Activated B cell treated with CpG ODN at 0.5 μM for 24 hours (primary cell): ENCODE measurements at regions not wholly inside any gene's neighbourhood (a gene's known extent, or its start where the extent isn't known, plus 50 kb on each side); places are given as distances from the start of the nearest gene placed in this dataset.

Source experiments
- ATAC-seq: fragments of 200-7000 bp; cut with Tn5 transposase; one replicate; pipeline ENCODE4 v1.10.0; 2021; ENCODE audit warnings: low read depth, mild to moderate bottlenecking, moderate library complexity
- CTCF ChIA-PET: fragments of 350-600 bp; sonication (Branson Sonifier 250); formaldehyde crosslinking; loops from one replicate; lab custom pipeline; 2021; ENCODE audit warnings: antibody characterized with exemption; lab: Charles Lee
- POLR2A ChIA-PET: fragments of 350-600 bp; sonication (Branson Sonifier 250); formaldehyde crosslinking; loops from one replicate; lab custom pipeline; 2021; ENCODE audit warnings: antibody characterized with exemption; lab: Charles Lee
- DNase-seq: peaks from one replicate; pipeline ENCODE4 v3.0.0; 2022
- H3K27ac Mint-ChIP-seq: one replicate; pipeline ENCODE4 v1.8.0; 2020; ENCODE audit warnings: mixed read lengths
- H3K27me3 Mint-ChIP-seq: one replicate; pipeline ENCODE4 v1.8.0; 2021; ENCODE audit warnings: mixed read lengths
- H3K36me3 Mint-ChIP-seq: one replicate; pipeline ENCODE4 v1.8.0; 2021; ENCODE audit warnings: low read depth, mixed read lengths
- H3K4me1 Mint-ChIP-seq: one replicate; pipeline ENCODE4 v1.8.0; 2021; ENCODE audit warnings: mixed read lengths
- H3K4me3 Mint-ChIP-seq: one replicate; pipeline ENCODE4 v1.8.0; 2020; ENCODE audit warnings: mild to moderate bottlenecking, mixed read lengths
- H3K9me3 Mint-ChIP-seq: one replicate; pipeline ENCODE4 v1.8.0; 2020; ENCODE audit warnings: mixed read lengths
- CTCF ChIP-seq: fragments of 200-600 bp; IDR thresholded peaks from one replicate; pipeline ENCODE4 v1.8.0; 2022; ENCODE audit warnings: antibody characterized with exemption, mild to moderate bottlenecking
- intact Hi-C: fragments of 100-400 bp; cut with micrococcal nuclease; formaldehyde crosslinking; loops from one replicate; pipeline ENCODE4 v1.15.1; 2024

GRCh38 chr9:14455243-14455642 is 141.3 kb upstream of the NFIB start:
- Mint-ChIP-seq H3K4me3 (no peak overlapping the region), H3K4me1 (no peaks in the 10 kb centered on the region), H3K36me3 (no peaks in the 10 kb centered on the region), H3K27ac (no peak overlapping the region), H3K27me3 (peaks cover 8% of the 10 kb centered on the region), H3K9me3 (no peaks in the 10 kb centered on the region)
- ATAC-seq (no peak), DNase-seq (no peak)
- TF ChIP-seq CTCF: no peak
- ChIA-PET POLR2A (no interaction called here), CTCF (no interaction called here)
- intact Hi-C loops: no loop called here

- Mint-ChIP-seq H3K27ac (no peak overlapping the region), H3K27me3 (peaks cover 8% of the 10 kb centered on the region), H3K4me3 (no peak overlapping the region), H3K4me1 (no peaks in the 10 kb centered on the region), H3K36me3 (no peaks in the 10 kb centered on the region), H3K9me3 (no peaks in the 10 kb centered on the region)
- ChIA-PET CTCF (no interaction called here), POLR2A (no interaction called here)
- intact Hi-C loops: no loop called here
- no peak for TF ChIP-seq CTCF
- no peak for ATAC-seq
- no peak for DNase-seq
Observed at GRCh38 chr9:14453286-14453685, 139.3 kb upstream of the NFIB start.

- POLR2A ChIA-PET: no interaction called here
- CTCF ChIA-PET: no interaction called here
- Mint-ChIP-seq H3K27me3 (peaks cover 8% of the 10 kb centered on the region), H3K4me1 (no peaks in the 10 kb centered on the region), H3K4me3 (no peak overlapping the region), H3K27ac (no peak overlapping the region), H3K36me3 (no peaks in the 10 kb centered on the region), H3K9me3 (no peaks in the 10 kb centered on the region)
- ATAC-seq: no peak
- no peak for DNase-seq
- intact Hi-C loops: no loop called here
- TF ChIP-seq CTCF: no peak
Observed at GRCh38 chr9:14452539-14452938, 138.6 kb upstream of the NFIB start.

GRCh38 chr9:14451949-14452348 is 138.0 kb upstream of the NFIB start:
- TF ChIP-seq CTCF: no peak
- intact Hi-C loops: no loop called here
- Mint-ChIP-seq H3K36me3 (no peaks in the 10 kb centered on the region), H3K27me3 (peaks cover 8% of the 10 kb centered on the region), H3K9me3 (no peaks in the 10 kb centered on the region), H3K4me3 (no peak overlapping the region), H3K27ac (no peak overlapping the region), H3K4me1 (no peaks in the 10 kb centered on the region)
- POLR2A ChIA-PET: no interaction called here
- CTCF ChIA-PET: no interaction called here
- DNase-seq (no peak), ATAC-seq (no peak)

- DNase-seq (no peak), ATAC-seq (no peak)
- Mint-ChIP-seq H3K9me3 (no peaks in the 10 kb centered on the region), H3K4me1 (no peaks in the 10 kb centered on the region), H3K36me3 (no peaks in the 10 kb centered on the region), H3K4me3 (no peak overlapping the region), H3K27me3 (peaks cover 3% of the 10 kb centered on the region), H3K27ac (no peak overlapping the region)
- TF ChIP-seq CTCF: no peak
- POLR2A ChIA-PET: no interaction called here
- intact Hi-C loops: no loop called here
- CTCF ChIA-PET: no interaction called here
Observed at GRCh38 chr9:14447103-14447502, 133.2 kb upstream of the NFIB start.
